ENCODE measurements at regions not wholly inside any gene's neighbourhood (a gene's known extent, or its start where the extent isn't known, plus 50 kb on each side); places are given as distances from the start of the nearest gene placed in this dataset.

DNA sequence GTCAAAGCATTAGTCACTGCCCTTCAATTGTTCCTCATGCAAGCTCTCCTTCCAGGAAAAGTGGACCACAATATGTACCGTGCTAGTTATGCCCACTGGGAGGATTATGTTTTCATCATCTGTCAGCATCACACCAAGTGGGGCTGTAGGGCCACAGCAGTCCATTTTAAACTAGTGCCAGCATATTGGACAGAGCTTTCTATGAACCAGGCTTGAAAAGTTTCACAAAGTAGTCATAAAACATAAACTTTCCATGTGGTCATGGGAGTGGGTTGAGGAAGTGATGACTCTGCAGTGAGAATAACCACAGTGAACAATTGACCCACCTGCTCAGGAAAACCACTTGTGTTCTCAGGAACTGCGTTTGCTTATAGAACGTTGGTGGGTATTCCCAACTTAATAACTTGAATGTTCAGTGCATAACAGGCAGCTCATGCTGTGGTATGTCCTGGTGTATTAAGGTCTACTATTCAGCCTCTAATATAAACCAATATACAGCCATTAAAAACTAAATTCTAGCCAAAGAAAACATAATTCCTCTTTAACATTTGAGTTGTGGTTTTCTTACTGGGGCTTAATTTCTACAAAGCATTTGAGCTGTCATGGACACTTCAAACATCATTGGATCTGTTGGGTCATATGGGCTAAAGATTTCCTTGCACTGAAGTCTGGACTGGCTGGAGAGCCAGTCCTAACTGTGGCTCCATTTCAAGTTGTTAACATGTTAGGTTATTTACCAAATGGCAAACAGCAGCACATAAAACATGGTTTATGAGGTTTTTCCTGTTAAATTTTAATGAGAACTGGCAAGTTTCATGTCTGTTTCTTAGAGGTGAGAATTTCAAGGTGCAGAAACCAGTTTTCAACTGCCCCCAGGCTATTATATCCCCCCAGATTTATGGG, 274.1 kb downstream of the OTOL1 start:
- no peak overlapping the region for H3K4me3 ChIP-seq (ENCODE audit: low read depth, low read length)
- DNase-seq (ENCODE audit: low read depth): peak; percentile 98
- in situ Hi-C loops (cut with HindIII; ENCODE audit: low sequenced_read_pairs): no loop called here
- TF ChIP-seq, protein P1, sequence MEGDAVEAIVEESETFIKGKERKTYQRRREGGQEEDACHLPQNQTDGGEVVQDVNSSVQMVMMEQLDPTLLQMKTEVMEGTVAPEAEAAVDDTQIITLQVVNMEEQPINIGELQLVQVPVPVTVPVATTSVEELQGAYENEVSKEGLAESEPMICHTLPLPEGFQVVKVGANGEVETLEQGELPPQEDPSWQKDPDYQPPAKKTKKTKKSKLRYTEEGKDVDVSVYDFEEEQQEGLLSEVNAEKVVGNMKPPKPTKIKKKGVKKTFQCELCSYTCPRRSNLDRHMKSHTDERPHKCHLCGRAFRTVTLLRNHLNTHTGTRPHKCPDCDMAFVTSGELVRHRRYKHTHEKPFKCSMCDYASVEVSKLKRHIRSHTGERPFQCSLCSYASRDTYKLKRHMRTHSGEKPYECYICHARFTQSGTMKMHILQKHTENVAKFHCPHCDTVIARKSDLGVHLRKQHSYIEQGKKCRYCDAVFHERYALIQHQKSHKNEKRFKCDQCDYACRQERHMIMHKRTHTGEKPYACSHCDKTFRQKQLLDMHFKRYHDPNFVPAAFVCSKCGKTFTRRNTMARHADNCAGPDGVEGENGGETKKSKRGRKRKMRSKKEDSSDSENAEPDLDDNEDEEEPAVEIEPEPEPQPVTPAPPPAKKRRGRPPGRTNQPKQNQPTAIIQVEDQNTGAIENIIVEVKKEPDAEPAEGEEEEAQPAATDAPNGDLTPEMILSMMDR (IDR thresholded peaks at IDR 0.05; ENCODE audit: low read depth, low read length, missing control alignments): no peak

DNA sequence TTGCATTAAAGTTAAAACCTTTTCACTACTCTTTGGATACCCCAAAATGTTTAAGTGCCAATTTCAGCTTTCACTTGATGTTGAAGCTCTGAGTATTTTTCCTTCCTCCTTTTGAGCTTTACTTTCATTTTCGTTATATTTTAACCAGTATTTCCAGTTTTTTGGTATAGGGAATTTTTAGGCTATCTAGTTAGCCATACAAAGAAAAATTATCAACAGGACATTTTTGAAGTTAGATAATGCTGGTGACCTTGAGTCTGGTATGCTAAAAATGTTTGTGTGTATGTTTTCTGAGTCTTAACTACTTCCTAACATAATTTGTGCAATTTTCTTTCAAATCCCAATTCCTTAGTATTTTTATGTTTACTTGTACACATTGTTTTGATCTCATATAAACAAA, 284.8 kb downstream of the OTOL1 start:
- DNase-seq (ENCODE audit: low read depth): no peak
- TF ChIP-seq, protein P1 (IDR thresholded peaks at IDR 0.05; ENCODE audit: low read depth, low read length, missing control alignments): no peak
- in situ Hi-C loops (cut with HindIII; ENCODE audit: low sequenced_read_pairs): no loop called here
- H3K4me3 ChIP-seq (ENCODE audit: low read depth, low read length): no peak overlapping the region

DNA sequence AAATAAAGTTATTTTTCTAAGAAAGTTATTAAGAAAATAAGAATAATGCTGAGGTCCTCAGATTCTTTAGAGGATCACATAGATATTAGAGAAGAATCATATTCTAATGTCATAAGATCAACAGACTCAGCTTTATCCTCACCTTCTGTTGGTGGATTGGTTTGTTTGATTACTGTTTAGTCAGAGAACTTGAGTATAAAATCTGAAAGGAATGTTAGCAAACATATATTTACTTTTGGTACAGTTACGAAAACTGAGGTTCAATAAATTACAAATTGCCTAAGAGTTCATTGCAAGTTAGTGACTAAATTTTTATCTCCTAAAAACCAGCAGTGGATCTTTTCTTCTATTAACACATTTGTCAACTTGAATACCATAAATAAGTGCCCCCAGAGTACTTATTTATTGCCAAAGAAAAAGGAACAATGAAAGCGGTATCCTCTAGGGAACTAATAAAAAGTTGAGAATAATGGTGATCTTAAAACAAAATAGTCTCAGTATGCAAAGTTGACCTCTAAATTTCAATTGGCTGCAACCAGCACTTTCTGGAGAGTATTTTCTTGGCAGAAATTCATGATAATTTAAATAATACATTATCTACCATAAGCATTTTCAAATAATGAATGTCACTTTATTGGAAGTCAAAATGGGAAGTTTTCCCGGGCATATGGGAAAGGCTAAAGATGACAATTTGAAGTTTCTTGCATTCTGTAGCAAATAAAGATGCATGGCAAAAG, 296.8 kb downstream of the OTOL1 start:
- H3K4me3 ChIP-seq (ENCODE audit: low read depth, low read length): no peak overlapping the region
- in situ Hi-C loops (cut with HindIII; ENCODE audit: low sequenced_read_pairs): no loop called here
- TF ChIP-seq, protein P1 (IDR thresholded peaks at IDR 0.05; ENCODE audit: low read depth, low read length, missing control alignments): no peak
- DNase-seq (ENCODE audit: low read depth): no peak

DNA sequence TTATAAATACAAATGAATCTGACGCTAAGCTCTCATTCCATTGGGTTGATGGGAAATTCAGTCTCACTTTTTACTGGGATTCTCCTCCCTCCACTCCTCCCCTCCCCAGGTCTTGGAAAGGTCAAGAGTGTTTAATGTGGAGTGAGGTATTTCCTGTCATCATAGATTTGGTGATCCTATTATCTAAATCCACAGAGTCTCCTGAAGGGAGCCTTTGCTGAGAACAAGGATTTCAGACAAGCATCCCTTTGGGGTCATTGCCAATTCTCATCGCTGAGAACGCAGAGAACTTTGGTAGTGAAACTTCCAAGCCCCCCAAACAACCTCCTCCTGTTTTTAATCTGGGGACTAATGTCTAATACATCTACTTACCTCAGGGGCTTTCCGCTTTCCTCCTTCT, 297.9 kb downstream of the OTOL1 start:
- no peak for DNase-seq (ENCODE audit: low read depth)
- in situ Hi-C loops (cut with HindIII; ENCODE audit: low sequenced_read_pairs): no loop called here
- H3K4me3 ChIP-seq (ENCODE audit: low read depth, low read length): no peak overlapping the region
- TF ChIP-seq, protein P1 (IDR thresholded peaks at IDR 0.05; ENCODE audit: low read depth, low read length, missing control alignments): no peak

DNA sequence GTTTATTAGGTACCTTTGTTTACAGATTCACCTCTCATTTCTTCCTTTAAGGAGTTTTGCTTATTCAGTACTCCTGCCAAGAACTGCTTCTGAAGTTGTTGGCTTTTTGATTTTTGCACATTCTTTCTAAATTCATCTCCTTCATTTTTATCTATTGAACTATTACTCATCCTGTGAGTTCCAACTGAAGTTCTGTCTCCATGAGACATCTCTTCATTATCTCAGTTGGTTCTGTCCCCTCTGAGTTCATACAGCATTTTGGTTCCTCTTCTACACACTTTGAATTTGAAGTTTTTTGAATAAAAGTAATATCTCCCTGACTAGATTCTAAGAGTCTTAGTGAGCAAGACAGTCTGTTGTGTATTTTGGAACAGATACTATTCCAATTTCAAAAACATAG, 299.7 kb downstream of the OTOL1 start:
- no peak for DNase-seq (ENCODE audit: low read depth)
- H3K4me3 ChIP-seq (ENCODE audit: low read depth, low read length): no peak overlapping the region
- TF ChIP-seq, protein P1 (IDR thresholded peaks at IDR 0.05; ENCODE audit: low read depth, low read length, missing control alignments): no peak
- in situ Hi-C loops (cut with HindIII; ENCODE audit: low sequenced_read_pairs): no loop called here

DNA sequence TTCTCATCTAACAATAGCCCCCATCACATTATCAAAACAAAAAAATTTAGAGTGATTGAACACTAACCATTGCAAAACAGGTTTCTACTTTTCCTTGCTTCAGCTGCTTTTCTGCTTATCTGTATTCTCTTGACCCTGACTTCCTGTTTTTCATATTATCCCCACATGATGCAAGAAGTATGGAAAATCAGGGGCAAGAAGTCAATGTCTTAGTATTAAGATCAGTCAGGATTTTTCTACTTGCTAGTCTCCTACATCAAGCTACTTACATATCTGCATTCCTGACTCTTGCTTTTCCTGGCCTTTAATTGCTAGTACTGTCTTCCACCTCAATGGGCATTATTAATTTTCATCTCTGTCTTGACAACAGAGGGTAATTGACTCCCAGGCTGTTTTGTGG, 300.2 kb downstream of the OTOL1 start:
- TF ChIP-seq, protein P1 (IDR thresholded peaks at IDR 0.05; ENCODE audit: low read depth, low read length, missing control alignments): no peak
- no peak for DNase-seq (ENCODE audit: low read depth)
- in situ Hi-C loops (cut with HindIII; ENCODE audit: low sequenced_read_pairs): no loop called here

More for the DNA sequence above, 300.2 kb downstream of the OTOL1 start:
- no peak overlapping the region for H3K4me3 ChIP-seq (ENCODE audit: low read depth, low read length)
